HG03025 (cell line): ENCODE measurements at regions not wholly inside any gene's neighbourhood (a gene's known extent, or its start where the extent isn't known, plus 50 kb on each side); places are given as distances from the start of the nearest gene placed in this dataset.

Experiments
- ATAC-seq: cut with Tn5 transposase; IDR thresholded peaks from one replicate; pipeline ENCODE4 v1.9.1; 2021; ENCODE audit warnings: mild to moderate bottlenecking, moderate library complexity; ENCODE audit not compliant: unreplicated experiment, low FRiP score

- ATAC-seq, result no peak
Measured at GRCh38 chr10:29007748-29008610, 280.9 kb upstream of the LYZL1 start.

DNA sequence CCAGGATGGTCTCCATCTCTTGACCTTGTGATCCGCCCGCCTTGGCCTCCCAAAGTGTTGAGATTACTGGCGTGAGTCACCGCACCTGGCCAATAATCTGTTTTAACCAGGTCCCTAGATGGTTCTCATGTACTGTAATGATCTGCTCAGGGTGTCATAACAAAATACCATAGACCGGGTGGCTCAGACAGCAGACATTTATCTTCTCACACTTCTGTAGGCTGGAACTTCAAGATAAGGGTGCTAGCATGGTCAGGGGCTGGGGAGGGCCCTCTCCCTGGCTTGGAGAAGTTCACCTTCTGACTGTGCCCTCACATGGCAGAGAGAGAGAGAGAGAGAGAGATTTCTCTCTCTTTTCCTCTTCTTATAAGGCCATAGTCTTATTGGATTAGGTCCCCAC, 279.4 kb upstream of the LYZL1 start:
- no peak for ATAC-seq

DNA sequence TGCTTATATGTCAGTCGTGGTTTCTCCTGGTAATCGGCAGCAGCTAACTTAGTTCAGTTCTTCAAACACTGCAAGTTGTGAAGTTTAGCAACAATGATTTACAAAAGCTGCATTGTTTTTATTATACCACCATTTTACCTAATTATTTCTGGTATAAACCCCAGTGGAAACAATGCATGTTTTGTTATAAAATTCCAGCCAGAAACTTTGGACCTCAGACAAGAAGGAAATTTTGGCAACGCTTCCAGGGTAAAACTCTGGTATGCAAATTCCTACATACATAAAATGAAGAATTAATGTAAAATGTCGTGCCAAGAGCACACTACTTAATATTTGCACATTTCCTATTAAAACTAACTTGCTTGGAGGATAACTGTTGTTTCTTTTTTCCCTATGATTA, 277.4 kb upstream of the LYZL1 start:
- ATAC-seq, result no peak

DNA sequence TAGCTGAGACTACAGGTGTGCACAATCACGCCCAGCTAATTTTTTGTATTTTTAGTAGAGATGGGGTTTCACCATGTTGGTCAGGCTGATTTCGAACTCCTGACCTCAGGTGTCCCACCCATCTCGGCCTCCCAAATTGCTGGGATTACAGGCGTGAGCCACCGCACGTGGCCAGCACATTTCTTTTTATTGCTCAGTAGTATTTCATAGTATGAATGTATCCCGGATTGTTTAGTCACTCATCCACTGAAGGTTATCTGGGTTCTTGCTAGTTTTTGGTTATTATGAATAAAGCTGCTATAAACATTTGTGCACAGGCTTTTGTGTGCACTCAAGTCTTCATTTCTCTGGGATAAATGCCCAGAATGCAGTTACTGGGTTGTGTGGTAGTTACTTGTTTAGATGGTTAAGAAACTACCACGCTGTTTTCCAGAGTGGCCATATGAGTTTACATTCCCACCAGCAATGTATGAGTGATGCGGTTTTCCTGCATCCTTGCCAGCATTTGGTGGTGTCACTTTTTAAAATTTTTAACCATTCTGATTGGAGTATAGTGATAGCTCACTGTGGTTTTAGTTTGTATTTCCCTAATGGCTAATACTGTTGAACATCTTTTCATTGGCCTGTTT, 275.8 kb upstream of the LYZL1 start:
- ATAC-seq, result no peak

DNA sequence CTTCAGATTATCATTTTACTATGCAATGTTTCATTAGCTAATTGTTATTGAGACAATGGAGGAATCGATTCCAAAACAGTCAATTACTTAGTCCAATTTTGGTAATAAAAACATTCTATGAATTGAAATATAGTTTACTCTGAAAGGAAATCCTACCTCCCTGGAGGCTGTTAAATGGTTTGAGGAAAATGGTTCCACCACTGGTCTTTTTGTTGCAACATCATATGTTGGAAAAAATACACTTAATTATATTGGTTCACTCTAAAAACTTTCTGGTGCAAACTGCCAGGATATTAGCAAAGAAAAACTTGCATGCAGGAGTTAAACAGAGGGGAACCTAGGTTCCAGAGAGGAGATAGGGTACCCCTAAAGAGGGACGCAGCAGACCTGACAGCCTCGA, 267.3 kb upstream of the LYZL1 start:
- ATAC-seq, result no peak

DNA sequence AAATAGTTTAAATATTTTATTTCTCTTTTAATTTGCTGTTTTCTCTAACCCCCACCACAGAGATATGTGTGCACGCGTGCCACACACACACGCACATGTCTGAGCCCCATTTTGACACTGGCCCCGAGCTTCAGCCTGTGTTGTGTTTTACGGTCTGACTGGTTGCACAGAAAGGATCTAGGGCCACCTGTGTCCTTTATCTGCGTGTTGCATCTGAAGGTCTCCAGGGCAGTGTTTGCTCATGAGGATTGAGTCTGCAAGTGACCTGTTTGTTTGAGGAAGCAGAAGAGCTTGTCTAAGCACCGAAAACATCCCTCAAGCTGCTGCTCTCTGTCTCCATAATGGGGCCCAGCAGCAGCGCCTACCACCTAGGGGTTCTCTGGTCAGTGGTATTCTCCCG, 266.4 kb upstream of the LYZL1 start:
- ATAC-seq, result no peak

DNA sequence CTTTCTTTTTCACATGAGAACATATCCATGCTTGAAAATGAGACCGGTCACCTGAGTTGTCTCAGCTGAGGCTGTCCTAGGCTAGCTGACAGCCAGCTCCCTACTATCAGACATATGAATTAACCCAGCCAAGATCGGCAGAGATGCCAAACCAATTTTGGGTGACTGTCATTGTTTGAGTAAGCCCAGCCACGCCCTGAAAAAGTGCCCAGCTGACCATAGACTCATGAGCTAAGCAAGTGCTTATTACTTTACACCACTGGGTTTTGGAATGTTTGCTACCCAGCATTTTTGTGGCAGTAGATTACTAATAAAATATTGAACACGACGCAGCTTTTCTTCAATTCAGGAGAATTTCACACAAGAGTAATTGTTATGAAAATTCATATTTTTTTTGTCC, 265.2 kb upstream of the LYZL1 start:
- ATAC-seq, result no peak

DNA sequence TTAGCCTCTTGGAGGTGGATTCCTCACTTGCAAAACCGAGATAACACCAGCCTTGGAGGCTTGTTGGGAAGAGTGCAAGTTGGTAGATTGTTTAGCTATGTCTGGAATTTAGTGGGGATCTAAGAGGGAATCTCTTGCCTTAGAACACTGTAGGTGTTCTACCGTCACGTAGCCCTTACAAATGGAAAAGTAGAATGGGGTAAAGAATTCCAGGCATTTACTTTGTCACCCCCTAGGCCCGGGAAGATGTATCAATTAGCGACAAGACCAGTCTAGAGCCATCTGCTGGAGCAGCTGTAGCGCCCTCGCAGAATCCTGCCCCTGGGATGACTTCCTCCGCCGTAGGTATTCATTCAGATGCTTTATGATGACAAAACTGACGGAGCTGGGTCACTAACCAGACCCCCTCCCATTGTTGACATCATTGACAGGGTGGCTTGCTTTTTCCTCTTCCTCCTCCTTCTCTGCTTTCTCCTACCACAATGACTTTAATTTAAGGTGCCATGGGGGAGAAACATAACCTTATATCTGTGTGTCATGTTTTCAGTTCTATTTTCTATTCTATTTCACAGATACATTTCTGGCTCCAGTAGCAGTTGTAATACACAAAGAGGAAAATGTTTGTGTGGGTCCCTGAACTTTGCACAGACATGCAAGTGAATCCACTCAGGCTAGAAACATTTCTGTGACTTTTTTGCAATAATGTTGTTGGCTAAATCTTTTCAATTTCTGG, 262.6 kb upstream of the LYZL1 start:
- no peak for ATAC-seq

GRCh38 chr10:29026802-29027580, 261.9 kb upstream of the LYZL1 start:
- no peak for ATAC-seq

GRCh38 chr10:29028486-29028885, 260.4 kb upstream of the LYZL1 start:
- ATAC-seq, result no peak

DNA sequence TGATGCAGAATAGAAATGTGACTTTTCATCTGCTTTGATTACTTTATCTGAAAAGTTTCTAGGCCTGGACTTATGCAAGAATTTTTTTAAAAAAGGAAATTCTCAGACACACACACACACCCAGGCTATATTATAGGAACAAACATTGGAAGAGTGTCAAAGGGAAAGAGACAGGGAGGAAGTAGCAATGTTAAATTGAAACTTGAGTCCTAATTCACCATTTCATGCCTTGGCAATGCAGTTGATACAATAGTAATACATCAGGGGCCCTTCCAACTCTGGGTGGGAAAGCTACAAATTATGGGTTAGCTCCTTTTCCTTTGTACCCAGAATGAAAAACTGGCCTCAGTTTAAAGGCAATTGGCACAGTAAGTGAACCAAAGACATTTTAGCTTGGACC, 258.0 kb upstream of the LYZL1 start:
- ATAC-seq, result no peak

DNA sequence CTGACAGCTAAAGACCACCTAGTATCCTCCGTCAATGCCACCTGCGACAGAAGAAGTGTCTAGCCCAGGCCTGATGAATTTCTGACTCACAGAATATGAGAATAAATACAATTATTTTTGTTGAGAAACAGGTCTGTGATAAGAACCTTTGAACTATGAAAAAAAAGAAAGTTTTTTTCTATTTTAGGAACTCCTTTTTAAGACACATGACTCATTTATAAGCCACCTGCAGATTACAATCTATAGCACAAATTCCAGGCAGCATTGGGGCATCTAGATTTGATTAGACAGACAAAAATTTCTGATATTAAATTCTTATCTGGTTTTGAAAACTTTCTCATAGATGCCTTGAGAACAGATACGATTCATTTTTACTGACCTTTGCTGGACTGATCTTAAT, 256.7 kb upstream of the LYZL1 start:
- no peak for ATAC-seq

- ATAC-seq, result peak; percentile 80
Measured at GRCh38 chr10:29033311-29033940, 255.4 kb upstream of the LYZL1 start.

GRCh38 chr10:29034592-29034991, 254.3 kb upstream of the LYZL1 start:
- ATAC-seq, result no peak

- ATAC-seq, result no peak
Measured at GRCh38 chr10:29035721-29036120, 253.1 kb upstream of the LYZL1 start.

- no peak for ATAC-seq
Measured at GRCh38 chr10:29037348-29038113, 251.3 kb upstream of the LYZL1 start.

- no peak for ATAC-seq
Measured at GRCh38 chr10:29039091-29039490, 249.8 kb upstream of the LYZL1 start.

DNA sequence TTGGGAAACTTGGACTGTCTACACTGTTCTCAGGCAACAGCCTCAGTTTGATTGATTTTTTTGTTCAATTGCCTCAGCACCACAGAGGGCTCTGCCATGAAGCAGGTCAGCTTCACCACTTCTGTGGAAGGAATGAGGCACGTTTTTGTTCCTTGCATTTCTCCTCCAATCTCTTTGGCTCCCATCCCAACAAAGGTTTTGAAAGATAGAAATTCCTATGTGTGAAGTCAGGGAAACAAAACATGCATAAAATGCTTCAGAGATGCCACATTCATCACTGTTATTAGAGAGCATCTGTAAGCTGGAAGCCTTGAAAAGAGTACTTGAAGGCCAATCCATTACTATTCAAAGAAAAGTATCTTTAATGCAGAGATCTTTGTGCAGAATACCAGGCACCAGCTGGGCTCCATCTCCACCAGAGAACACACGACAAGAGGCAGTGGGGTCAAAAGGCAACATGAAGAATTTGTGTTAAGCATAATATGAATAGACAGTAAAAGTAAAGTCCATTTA, 249.1 kb upstream of the LYZL1 start:
- no peak for ATAC-seq

DNA sequence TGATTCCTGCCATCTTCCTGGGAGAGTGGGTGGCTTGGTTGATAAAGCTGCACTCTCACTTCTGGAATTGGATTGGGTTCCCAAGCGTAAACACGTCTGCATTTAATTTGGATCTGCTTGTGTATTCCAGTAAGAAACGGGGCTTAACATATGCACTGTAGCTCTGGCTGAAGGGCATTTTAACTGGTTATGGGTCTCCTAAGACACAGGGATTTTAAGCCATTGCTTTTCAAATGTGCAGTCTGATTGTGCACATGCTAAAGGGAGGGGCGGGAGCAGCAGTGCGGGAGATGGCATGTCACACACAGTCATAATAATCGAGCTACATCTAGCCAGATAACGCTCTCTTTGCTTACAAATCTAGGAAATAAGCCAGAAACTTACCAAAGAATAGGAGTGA, 247.3 kb upstream of the LYZL1 start:
- ATAC-seq, result no peak
